ENCODE measurements at regions not wholly inside any gene's neighbourhood (a gene's known extent, or its start where the extent isn't known, plus 50 kb on each side); places are given as distances from the start of the nearest gene placed in this dataset.

- Histone ChIP-seq H3K79me2 (ENCODE audit: insufficient read depth) (no peaks in the 10 kb centered on the region), H3K4me1 (ENCODE audit: control insufficient read depth in 1 of 2, insufficient read depth in 2 of 2, low read depth in 1 of 2, low read length in 1 of 2) (no peaks in the 10 kb centered on the region), H3K9me3 (no peaks in the 10 kb centered on the region), H3F3A (replicated peaks; ENCODE audit: insufficient read depth) (no peaks in the 10 kb centered on the region), H3K27me3 (ENCODE audit: insufficient read depth) (no peaks in the 10 kb centered on the region), H3K9me2 (no peaks in the 10 kb centered on the region), H3K4me3 (ENCODE audit: low read depth in 2 of 2, low read length in 1 of 2) (no peak overlapping the region), H2AFZ (ENCODE audit: low read depth) (no peak overlapping the region), H3K9ac (no peak overlapping the region), H3K27ac (ENCODE audit: low read depth in 2 of 2, low read length in 1 of 2) (no peak overlapping the region), H3K4me2 (no peak overlapping the region), H4K20me1 (ENCODE audit: insufficient read depth) (no peaks in the 10 kb centered on the region), H3K36me3 (replicated peaks in 1 of 2; ENCODE audit: control insufficient read depth in 1 of 2, insufficient read depth in 2 of 2, low read length in 1 of 2) (no peaks in the 10 kb centered on the region)
- 45% methylated on average over 7 of the region's 8 CpGs for WGBS (ENCODE audit: low lambda C conversion rate)
- no peak for DNase-seq
- ChIA-PET CTCF (interaction anchor here (1.0 kb wide), 1 partner anchor 265 kb away, joined by 3 read pairs; no protein-coding TSS in a partner anchor), POLR2A (no interaction called here)
- TF ChIP-seq FOXJ3 (CRISPR knock-in tag; IDR thresholded peaks at IDR 0.05): no peak
- TF ChIP-seq RFX5 (IDR thresholded peaks at IDR 0.05; ENCODE audit: low read length): no peak
- no peak for TF ChIP-seq FOXM1 (IDR thresholded peaks at IDR 0.05; ENCODE audit: low read depth)
- no peak for TF ChIP-seq MEF2A (IDR thresholded peaks at IDR 0.05; ENCODE audit: borderline replicate concordance, low read depth)
- TF ChIP-seq USF2 (IDR thresholded peaks at IDR 0.05; ENCODE audit: borderline replicate concordance, low read depth, low read length): no peak
- TF ChIP-seq YY1 (IDR thresholded peaks at IDR 0.05; ENCODE audit: low read depth): no peak
- TF ChIP-seq IRF3 (IDR thresholded peaks at IDR 0.05; ENCODE audit: low read depth, low read length): no peak
- TF ChIP-seq ZBTB33 (IDR thresholded peaks at IDR 0.05; ENCODE audit: borderline replicate concordance, low read depth): no peak
- no peak for TF ChIP-seq JUND (IDR thresholded peaks at IDR 0.05)
- no peak for TF ChIP-seq CHD2 (IDR thresholded peaks at IDR 0.05; ENCODE audit: low read length, partially characterized antibody)
- TF ChIP-seq TEAD4 (IDR thresholded peaks at IDR 0.05; ENCODE audit: borderline replicate concordance, insufficient read depth): no peak
- no peak for TF ChIP-seq REST (IDR thresholded peaks at IDR 0.05; ENCODE audit: low read depth, low read length)
- no peak for TF ChIP-seq NRF1 (IDR thresholded peaks at IDR 0.05; ENCODE audit: low read depth, low read length)
- TF ChIP-seq ELF1 (IDR thresholded peaks at IDR 0.05): no peak
Observed at GRCh38 chr11:70490723-70491558, 92.6 kb downstream of the CTTN start.

Data from SK-N-SH (cell line).